ENCODE measurements at regions not wholly inside any gene's neighbourhood (a gene's known extent, or its start where the extent isn't known, plus 50 kb on each side); places are given as distances from the start of the nearest gene placed in this dataset.

- TF ChIP-seq, protein P1, sequence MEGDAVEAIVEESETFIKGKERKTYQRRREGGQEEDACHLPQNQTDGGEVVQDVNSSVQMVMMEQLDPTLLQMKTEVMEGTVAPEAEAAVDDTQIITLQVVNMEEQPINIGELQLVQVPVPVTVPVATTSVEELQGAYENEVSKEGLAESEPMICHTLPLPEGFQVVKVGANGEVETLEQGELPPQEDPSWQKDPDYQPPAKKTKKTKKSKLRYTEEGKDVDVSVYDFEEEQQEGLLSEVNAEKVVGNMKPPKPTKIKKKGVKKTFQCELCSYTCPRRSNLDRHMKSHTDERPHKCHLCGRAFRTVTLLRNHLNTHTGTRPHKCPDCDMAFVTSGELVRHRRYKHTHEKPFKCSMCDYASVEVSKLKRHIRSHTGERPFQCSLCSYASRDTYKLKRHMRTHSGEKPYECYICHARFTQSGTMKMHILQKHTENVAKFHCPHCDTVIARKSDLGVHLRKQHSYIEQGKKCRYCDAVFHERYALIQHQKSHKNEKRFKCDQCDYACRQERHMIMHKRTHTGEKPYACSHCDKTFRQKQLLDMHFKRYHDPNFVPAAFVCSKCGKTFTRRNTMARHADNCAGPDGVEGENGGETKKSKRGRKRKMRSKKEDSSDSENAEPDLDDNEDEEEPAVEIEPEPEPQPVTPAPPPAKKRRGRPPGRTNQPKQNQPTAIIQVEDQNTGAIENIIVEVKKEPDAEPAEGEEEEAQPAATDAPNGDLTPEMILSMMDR (IDR thresholded peaks at IDR 0.05; ENCODE audit: insufficient read depth, low read depth, low read length) = no peak
- no peak for TF ChIP-seq EZH2 (IDR thresholded peaks at IDR 0.05; ENCODE audit: insufficient read depth, low read length)
Observed at GRCh38 chr11:38208951-38209350, 1610.9 kb upstream of the RAG2 start.
